ENCODE measurements at regions not wholly inside any gene's neighbourhood (a gene's known extent, or its start where the extent isn't known, plus 50 kb on each side); places are given as distances from the start of the nearest gene placed in this dataset.
"Not testable (repeated sequence)": the region's sequence is repeated elsewhere in the genome, so short reads cannot be mapped to it uniquely, and the experiment has no call there.

- DNase-seq (ENCODE audit: low read depth, low spot score), result no peak
Observed at GRCh38 chr11:110874437-110875030, 162.3 kb upstream of the ARHGAP20 start.

- DNase-seq (ENCODE audit: low read depth, low spot score), result no peak
Observed at GRCh38 chr11:110873975-110874374, 161.7 kb upstream of the ARHGAP20 start.

GRCh38 chr11:110870816-110871522 is 158.7 kb upstream of the ARHGAP20 start:
- DNase-seq (ENCODE audit: low read depth, low spot score), result no peak

GRCh38 chr11:110867951-110868350 is 155.7 kb upstream of the ARHGAP20 start:
- no peak for DNase-seq (ENCODE audit: low read depth, low spot score)

- DNase-seq (ENCODE audit: low read depth, low spot score), result no peak
Observed at GRCh38 chr11:110866081-110866480, 153.8 kb upstream of the ARHGAP20 start.

- DNase-seq (ENCODE audit: low read depth, low spot score), result no peak
Observed at GRCh38 chr11:110862407-110862806, 150.2 kb upstream of the ARHGAP20 start.

- no peak for DNase-seq (ENCODE audit: low read depth, low spot score)
Observed at GRCh38 chr11:110860461-110860860, 148.2 kb upstream of the ARHGAP20 start.

GRCh38 chr11:110859998-110860397 is 147.8 kb upstream of the ARHGAP20 start:
- no peak for DNase-seq (ENCODE audit: low read depth, low spot score)

GRCh38 chr11:110859240-110859840 is 147.1 kb upstream of the ARHGAP20 start:
- no peak for DNase-seq (ENCODE audit: low read depth, low spot score)

- no peak for DNase-seq (ENCODE audit: low read depth, low spot score)
Observed at GRCh38 chr11:110858547-110858921, 146.3 kb upstream of the ARHGAP20 start.

- peak; percentile 56 for DNase-seq (ENCODE audit: low read depth, low spot score)
Observed at GRCh38 chr11:110857892-110858546, 145.8 kb upstream of the ARHGAP20 start.

- no peak for DNase-seq (ENCODE audit: low read depth, low spot score)
Observed at GRCh38 chr11:110856996-110857812, 145.0 kb upstream of the ARHGAP20 start.

GRCh38 chr11:110856340-110856739 is 144.1 kb upstream of the ARHGAP20 start:
- no peak for DNase-seq (ENCODE audit: low read depth, low spot score)

GRCh38 chr11:110855191-110855590 is 143.0 kb upstream of the ARHGAP20 start:
- no peak for DNase-seq (ENCODE audit: low read depth, low spot score)

- no peak for DNase-seq (ENCODE audit: low read depth, low spot score)
Observed at GRCh38 chr11:110852921-110853490, 140.8 kb upstream of the ARHGAP20 start.

GRCh38 chr11:110850846-110851245 is 138.6 kb upstream of the ARHGAP20 start:
- DNase-seq (ENCODE audit: low read depth, low spot score), result no peak

GRCh38 chr11:110843053-110843452 is 130.8 kb upstream of the ARHGAP20 start:
- DNase-seq (ENCODE audit: low read depth, low spot score), result not testable (repeated sequence)

GRCh38 chr11:110838808-110839207 is 126.6 kb upstream of the ARHGAP20 start:
- DNase-seq (ENCODE audit: low read depth, low spot score), result no peak

- peak; percentile 10 for DNase-seq (ENCODE audit: low read depth, low spot score)
Observed at GRCh38 chr11:110837603-110838002, 125.4 kb upstream of the ARHGAP20 start.

GRCh38 chr11:110835106-110835505 is 122.9 kb upstream of the ARHGAP20 start:
- no peak for DNase-seq (ENCODE audit: low read depth, low spot score)

- DNase-seq (ENCODE audit: low read depth, low spot score), result peak; percentile 61
Observed at GRCh38 chr11:110833033-110833484, 120.8 kb upstream of the ARHGAP20 start.
